ENCODE measurements at regions not wholly inside any gene's neighbourhood (a gene's known extent, or its start where the extent isn't known, plus 50 kb on each side); places are given as distances from the start of the nearest gene placed in this dataset.

DNA sequence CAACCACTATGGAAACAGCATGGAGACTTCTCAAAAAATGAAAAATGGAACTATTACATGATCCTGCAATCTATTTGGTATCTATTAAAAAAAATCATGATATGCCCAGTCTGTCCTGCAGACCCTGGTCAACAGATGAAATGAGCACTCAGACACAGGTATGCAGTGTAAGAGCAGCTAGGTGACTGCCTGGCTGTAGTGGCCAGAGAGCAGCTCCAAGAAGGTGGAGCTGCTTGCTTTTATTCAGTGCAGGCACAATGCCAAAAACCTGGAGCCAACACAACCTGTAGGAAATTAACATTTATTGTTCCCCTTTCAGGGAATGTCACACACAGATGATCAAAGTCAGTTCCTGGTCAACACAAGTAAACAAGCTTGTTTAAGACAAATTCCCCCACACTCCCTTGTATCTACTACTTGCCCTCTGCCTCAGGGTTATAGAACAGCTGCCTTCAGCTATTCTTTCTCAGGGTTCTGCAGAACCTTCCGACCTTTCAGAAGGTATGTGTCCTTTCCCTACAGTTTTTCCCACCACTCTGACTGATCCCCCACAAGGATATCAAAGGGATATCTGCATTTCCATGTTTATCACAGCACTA, 933.7 kb upstream of the SLITRK5 start:
- intact Hi-C loops (cut with micrococcal nuclease) (no loop called here), dilution Hi-C loops (cut with MboI; ENCODE audit: extremely low pct_ligation_motif_present, low sequenced_read_pairs) (no loop called here)
- no peak overlapping the region for H3K4me2 ChIP-seq (ENCODE audit: insufficient read depth, low read length)
- H3K4me3 ChIP-seq (replicated peaks in 1 of 3; ENCODE audit: insufficient read depth in 1 of 3, low read depth in 1 of 3, low read length in 3 of 3) = no peak overlapping the region
- H3K4me1 ChIP-seq (ENCODE audit: control insufficient read depth, extremely low read depth, insufficient read depth, low read length) = no peaks in the 10 kb centered on the region
- CTCF ChIA-PET = no interaction called here
- no peaks in the 10 kb centered on the region for H3K9me3 ChIP-seq (replicated peaks; ENCODE audit: control insufficient read depth, insufficient read depth, low read length)
- H2AFZ ChIP-seq (ENCODE audit: low read depth, low read length) = no peak overlapping the region
- POLR2A ChIA-PET = no interaction called here
- no peak for FAIRE-seq
- no TSS peak for BruUV-seq (replicated peaks)
- no peak overlapping the region for H3K27ac ChIP-seq (ENCODE audit: insufficient read depth, low read depth, low read length)
- H3K9me1 ChIP-seq (replicated peaks; ENCODE audit: control insufficient read depth, extremely low read depth, insufficient read depth, low read length) = no peaks in the 10 kb centered on the region
- H3K27me3 ChIP-seq (ENCODE audit: control insufficient read depth in 2 of 2, insufficient read depth in 2 of 2, low read length in 2 of 2) = no peaks in the 10 kb centered on the region
- no peaks in the 10 kb centered on the region for H4K20me1 ChIP-seq (replicated peaks; ENCODE audit: control insufficient read depth, extremely low read depth, insufficient read depth, low read length)
- H3K79me2 ChIP-seq (ENCODE audit: control insufficient read depth, insufficient read depth, low read length) = no peaks in the 10 kb centered on the region
- H3K9ac ChIP-seq (replicated peaks; ENCODE audit: extremely low read depth, insufficient read depth, low read length) = no peak overlapping the region
- DNase-seq (ENCODE audit: low read depth, low spot score) = no peak
- TF ChIP-seq, protein P1, sequence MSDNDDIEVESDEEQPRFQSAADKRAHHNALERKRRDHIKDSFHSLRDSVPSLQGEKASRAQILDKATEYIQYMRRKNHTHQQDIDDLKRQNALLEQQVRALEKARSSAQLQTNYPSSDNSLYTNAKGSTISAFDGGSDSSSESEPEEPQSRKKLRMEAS (IDR thresholded peaks at IDR 0.05; ENCODE audit: insufficient read depth, insufficient read length) = no peak
- TF ChIP-seq POLR2A (IDR thresholded peaks at IDR 0.05; ENCODE audit: low read depth, low read length) = no peak
- TF ChIP-seq FOS (IDR thresholded peaks at IDR 0.05; ENCODE audit: borderline replicate concordance, insufficient read depth, low read length) = no peak
- no peak for TF ChIP-seq POLR2AphosphoS5 (IDR thresholded peaks at IDR 0.05; ENCODE audit: insufficient read depth, low read depth, low read length)
- TF ChIP-seq MYC (IDR thresholded peaks at IDR 0.05; ENCODE audit: low read depth, low read length) = no peak
- TF ChIP-seq, protein P2, sequence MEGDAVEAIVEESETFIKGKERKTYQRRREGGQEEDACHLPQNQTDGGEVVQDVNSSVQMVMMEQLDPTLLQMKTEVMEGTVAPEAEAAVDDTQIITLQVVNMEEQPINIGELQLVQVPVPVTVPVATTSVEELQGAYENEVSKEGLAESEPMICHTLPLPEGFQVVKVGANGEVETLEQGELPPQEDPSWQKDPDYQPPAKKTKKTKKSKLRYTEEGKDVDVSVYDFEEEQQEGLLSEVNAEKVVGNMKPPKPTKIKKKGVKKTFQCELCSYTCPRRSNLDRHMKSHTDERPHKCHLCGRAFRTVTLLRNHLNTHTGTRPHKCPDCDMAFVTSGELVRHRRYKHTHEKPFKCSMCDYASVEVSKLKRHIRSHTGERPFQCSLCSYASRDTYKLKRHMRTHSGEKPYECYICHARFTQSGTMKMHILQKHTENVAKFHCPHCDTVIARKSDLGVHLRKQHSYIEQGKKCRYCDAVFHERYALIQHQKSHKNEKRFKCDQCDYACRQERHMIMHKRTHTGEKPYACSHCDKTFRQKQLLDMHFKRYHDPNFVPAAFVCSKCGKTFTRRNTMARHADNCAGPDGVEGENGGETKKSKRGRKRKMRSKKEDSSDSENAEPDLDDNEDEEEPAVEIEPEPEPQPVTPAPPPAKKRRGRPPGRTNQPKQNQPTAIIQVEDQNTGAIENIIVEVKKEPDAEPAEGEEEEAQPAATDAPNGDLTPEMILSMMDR (IDR thresholded peaks at IDR 0.05; ENCODE audit: extremely low read depth in 1 of 2, insufficient read depth in 1 of 2, low read depth in 1 of 2, low read length in 2 of 2) = no peak
- no peaks in the 10 kb centered on the region for H3K36me3 ChIP-seq (ENCODE audit: control insufficient read depth in 2 of 2, extremely low read depth in 1 of 2, insufficient read depth in 2 of 2, low read length in 2 of 2)
